ENCODE measurements at regions not wholly inside any gene's neighbourhood (a gene's known extent, or its start where the extent isn't known, plus 50 kb on each side); places are given as distances from the start of the nearest gene placed in this dataset.
A peak's percentile ranks its signal among the peaks of the same experiment; 100 is the strongest.

DNA sequence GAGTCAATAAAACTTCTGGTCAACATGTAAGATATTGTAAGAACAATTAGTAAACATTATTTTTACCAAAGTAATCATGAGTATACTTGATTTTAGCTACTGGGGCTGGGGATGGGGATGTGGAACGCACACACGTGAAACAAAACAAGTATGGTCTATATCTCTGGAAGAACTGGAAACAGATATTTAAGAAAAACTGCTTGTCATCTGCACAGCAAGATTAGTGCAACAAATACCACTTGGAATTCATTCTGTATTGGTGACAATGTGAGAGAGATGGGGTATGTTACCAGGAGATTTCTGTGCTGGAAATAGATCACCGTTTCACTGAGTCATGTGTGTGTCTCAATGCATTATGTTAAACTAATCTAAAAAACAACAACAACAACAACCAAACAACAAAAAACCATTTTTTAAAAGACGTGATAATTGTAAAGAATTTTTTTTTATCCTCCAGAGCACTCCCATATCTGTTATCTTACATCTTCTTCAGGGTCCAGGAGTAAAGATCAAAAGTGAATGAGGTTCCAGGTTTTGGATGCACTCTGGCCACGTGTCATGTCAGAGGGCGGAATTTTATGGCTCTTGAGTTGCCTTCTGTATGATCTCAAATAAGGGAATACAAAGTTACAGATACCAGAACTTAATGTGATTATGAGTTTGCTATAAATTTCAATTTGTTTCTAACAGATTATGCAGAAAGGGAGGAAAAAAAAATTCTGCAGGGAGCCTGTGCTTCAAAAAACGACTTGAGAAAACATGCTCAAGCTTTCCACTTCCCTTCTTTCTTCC is 153.0 kb downstream of the BBOX1 start:
- in situ Hi-C loops (cut with MboI; ENCODE audit: low pct_ligation_motif_present in 1 of 4, low pct_unique_long_range_greater_than_20kb in 1 of 4, low sequenced_read_pairs in 3 of 4) (no loop called here), intact Hi-C loops (cut with DNase I; ENCODE audit: low total_unique reads) (no loop called here)
- WGBS, 2 donors (ENCODE audit: low coverage in 1 of 2): 59 to 64% methylated on average over 6 to 7 of the region's 7 CpGs
- H3K4me1 ChIP-seq: peaks cover 0 to 16% (median 4%) of the 10 kb centered on the region in 4 donors
- H3K27me3 ChIP-seq: no peaks in the 10 kb centered on the region
- no peak overlapping the region for H3K27ac ChIP-seq
- H3K36me3 ChIP-seq: no peaks in the 10 kb centered on the region
- no peak overlapping the region for H3K4me3 ChIP-seq
- TF ChIP-seq POLR2AphosphoS5 (IDR thresholded peaks at IDR 0.05) (no peak), EP300 (IDR thresholded peaks at IDR 0.05; ENCODE audit: low read depth) (no peak), POLR2A (IDR thresholded peaks at IDR 0.05) (no peak), CTCF (IDR thresholded peaks at IDR 0.05) (no peak)
- DNase-seq: no peak
- H3K9me3 ChIP-seq: no peaks in the 10 kb centered on the region

DNA sequence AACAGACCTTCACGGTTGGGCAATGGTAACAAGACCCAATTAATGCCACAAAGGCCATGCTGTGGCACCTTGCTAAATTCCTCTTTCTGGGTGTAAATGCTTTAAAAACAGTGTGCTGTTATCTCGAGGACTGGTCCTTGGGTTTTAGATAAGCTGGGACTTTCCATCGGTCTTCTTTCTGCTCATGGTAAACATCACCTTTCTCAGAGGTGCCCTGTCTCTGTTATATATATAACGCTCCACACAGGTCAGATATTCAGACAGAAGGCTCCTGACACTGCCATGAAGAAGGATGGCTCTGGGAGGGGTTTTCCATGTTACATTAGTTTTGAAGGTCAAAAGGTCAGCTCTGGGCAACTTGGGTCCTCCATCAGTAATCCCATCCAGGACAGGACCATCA is 151.6 kb downstream of the BBOX1 start:
- in situ Hi-C loops (cut with MboI; ENCODE audit: low pct_ligation_motif_present in 1 of 4, low pct_unique_long_range_greater_than_20kb in 1 of 4, low sequenced_read_pairs in 3 of 4) (no loop called here), intact Hi-C loops (cut with DNase I; ENCODE audit: low total_unique reads) (no loop called here)
- TF ChIP-seq POLR2A (IDR thresholded peaks at IDR 0.05) (no peak), POLR2AphosphoS5 (IDR thresholded peaks at IDR 0.05) (no peak), CTCF (IDR thresholded peaks at IDR 0.05) (no peak), EP300 (IDR thresholded peaks at IDR 0.05; ENCODE audit: low read depth) (no peak)
- 81 to 87% methylated on average over 4 of the region's 4 CpGs for WGBS, 2 donors (ENCODE audit: low coverage in 1 of 2)
- Histone ChIP-seq H3K4me3 (no peak overlapping the region), H3K4me1 (peaks cover 0 to 29% (median 16%) of the 10 kb centered on the region in 4 donors), H3K9me3 (no peaks in the 10 kb centered on the region), H3K27me3 (no peaks in the 10 kb centered on the region), H3K36me3 (no peaks in the 10 kb centered on the region), H3K27ac (no peak overlapping the region)
- no peak for DNase-seq

- DNase-seq: no peak
- 90 to 100% methylated on average over 2 of the region's 2 CpGs for WGBS, 2 donors (ENCODE audit: low coverage in 1 of 2)
- Histone ChIP-seq H3K4me3 (no peak overlapping the region), H3K4me1 (peaks cover 0 to 35% (median 21%) of the 10 kb centered on the region in 4 donors), H3K27ac (no peak overlapping the region), H3K27me3 (no peaks in the 10 kb centered on the region), H3K9me3 (no peaks in the 10 kb centered on the region), H3K36me3 (no peaks in the 10 kb centered on the region)
- in situ Hi-C loops (cut with MboI; ENCODE audit: low pct_ligation_motif_present in 1 of 4, low pct_unique_long_range_greater_than_20kb in 1 of 4, low sequenced_read_pairs in 3 of 4) (no loop called here), intact Hi-C loops (cut with DNase I; ENCODE audit: low total_unique reads) (no loop called here)
- TF ChIP-seq CTCF (IDR thresholded peaks at IDR 0.05): no peak
- no peak for TF ChIP-seq POLR2AphosphoS5 (IDR thresholded peaks at IDR 0.05)
- TF ChIP-seq POLR2A (IDR thresholded peaks at IDR 0.05): no peak
- TF ChIP-seq EP300 (IDR thresholded peaks at IDR 0.05; ENCODE audit: low read depth): no peak
Observed at GRCh38 chr11:27191639-27192038, 151.0 kb downstream of the BBOX1 start.

- Histone ChIP-seq H3K9me3 (no peaks in the 10 kb centered on the region), H3K27me3 (no peaks in the 10 kb centered on the region), H3K4me3 (no peak overlapping the region), H3K36me3 (no peaks in the 10 kb centered on the region), H3K27ac (peak overlapping the region; percentile 78 to 82 (median 80)), H3K4me1 (peaks cover 0 to 44% (median 28%) of the 10 kb centered on the region in 4 donors)
- in situ Hi-C loops (cut with MboI; ENCODE audit: low pct_ligation_motif_present in 1 of 4, low pct_unique_long_range_greater_than_20kb in 1 of 4, low sequenced_read_pairs in 3 of 4) (loop anchor here in 3 of 4 donors (5.0 to 10.0 kb wide), 4 partner anchors 106 to 296 kb away; no protein-coding TSS in a partner anchor), intact Hi-C loops (cut with DNase I; ENCODE audit: low total_unique reads) (loop anchor here (5.0 kb wide), 1 partner anchor 299 kb away; no protein-coding TSS in a partner anchor)
- TF ChIP-seq POLR2AphosphoS5 (IDR thresholded peaks at IDR 0.05) (no peak), POLR2A (IDR thresholded peaks at IDR 0.05) (no peak), EP300 (IDR thresholded peaks at IDR 0.05; ENCODE audit: low read depth) (no peak), CTCF (IDR thresholded peaks at IDR 0.05) (no peak)
- 26 to 48% methylated on average over 4 to 5 of the region's 5 CpGs for WGBS, 2 donors (ENCODE audit: low coverage in 1 of 2)
- DNase-seq: no peak
Observed at GRCh38 chr11:27188696-27189095, 148.1 kb downstream of the BBOX1 start.

Data from transverse colon (tissue), 4 donors.